ENCODE measurements at regions not wholly inside any gene's neighbourhood (a gene's known extent, or its start where the extent isn't known, plus 50 kb on each side); places are given as distances from the start of the nearest gene placed in this dataset.
"Not testable (repeated sequence)": the region's sequence is repeated elsewhere in the genome, so short reads cannot be mapped to it uniquely, and the experiment has no call there.

DNA sequence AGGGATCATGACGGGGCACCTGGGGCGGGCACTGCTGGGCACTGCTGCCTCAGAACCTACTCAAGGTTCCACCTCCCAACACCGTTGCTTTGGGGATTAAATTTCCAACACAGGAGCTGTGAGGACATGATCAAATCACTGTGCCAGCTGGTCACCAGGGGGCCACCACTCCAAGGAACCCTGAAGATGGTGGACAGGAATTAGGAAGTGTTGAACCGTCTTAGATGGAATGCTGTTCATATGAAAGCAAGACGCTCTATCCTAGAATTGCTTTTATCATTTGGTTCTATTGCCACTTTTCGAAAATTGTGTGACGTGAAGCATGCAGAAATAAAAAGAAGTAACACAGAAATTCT is 140.3 kb downstream of the DLL1 start:
- in situ Hi-C loops (cut with MboI; ENCODE audit: low sequenced_read_pairs), result no loop called here

DNA sequence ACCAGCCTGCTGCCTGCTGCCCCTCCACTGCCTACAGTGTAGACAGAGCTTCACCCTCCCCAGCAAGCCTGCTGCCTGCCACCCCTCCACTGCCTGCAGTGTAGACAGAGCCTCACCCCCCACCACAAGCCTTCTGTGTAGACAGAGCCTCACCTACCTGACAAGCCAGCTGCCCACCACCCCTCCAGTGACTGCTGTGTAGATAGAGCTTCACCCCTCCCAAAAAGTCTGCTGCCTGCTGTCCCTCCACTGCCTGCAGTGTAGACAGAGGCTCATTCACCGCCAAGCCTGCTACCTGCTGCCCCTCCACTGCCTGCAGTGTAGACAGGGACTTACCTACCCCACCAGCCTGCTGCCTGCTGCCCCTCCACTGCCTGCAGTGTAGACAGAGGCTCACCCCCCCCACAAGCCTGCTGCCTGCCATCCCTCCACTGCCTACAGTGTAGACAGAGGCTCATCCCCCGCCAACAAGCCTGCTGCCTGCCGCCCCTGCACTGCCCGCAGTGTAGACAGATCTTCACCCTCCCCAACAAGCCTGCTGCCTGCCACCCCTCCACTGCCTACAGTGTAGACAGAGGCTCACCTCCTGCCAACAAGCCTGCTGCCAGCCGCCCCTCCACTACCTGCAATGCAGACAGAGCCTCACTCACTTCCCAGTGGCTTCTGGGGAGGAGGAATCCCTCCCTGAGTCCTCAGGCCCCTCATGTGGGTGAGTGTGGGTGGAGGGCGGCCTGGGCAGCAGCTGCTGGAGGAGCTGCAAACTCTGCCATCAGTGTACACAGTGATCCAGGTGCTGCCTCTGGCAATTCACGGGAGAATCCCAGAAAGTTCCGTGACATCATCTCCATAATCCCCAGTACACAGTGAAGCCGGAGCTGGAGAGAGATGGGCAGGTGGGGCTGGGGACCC is 140.9 kb downstream of the DLL1 start:
- in situ Hi-C loops (cut with MboI; ENCODE audit: low sequenced_read_pairs), result no loop called here

DNA sequence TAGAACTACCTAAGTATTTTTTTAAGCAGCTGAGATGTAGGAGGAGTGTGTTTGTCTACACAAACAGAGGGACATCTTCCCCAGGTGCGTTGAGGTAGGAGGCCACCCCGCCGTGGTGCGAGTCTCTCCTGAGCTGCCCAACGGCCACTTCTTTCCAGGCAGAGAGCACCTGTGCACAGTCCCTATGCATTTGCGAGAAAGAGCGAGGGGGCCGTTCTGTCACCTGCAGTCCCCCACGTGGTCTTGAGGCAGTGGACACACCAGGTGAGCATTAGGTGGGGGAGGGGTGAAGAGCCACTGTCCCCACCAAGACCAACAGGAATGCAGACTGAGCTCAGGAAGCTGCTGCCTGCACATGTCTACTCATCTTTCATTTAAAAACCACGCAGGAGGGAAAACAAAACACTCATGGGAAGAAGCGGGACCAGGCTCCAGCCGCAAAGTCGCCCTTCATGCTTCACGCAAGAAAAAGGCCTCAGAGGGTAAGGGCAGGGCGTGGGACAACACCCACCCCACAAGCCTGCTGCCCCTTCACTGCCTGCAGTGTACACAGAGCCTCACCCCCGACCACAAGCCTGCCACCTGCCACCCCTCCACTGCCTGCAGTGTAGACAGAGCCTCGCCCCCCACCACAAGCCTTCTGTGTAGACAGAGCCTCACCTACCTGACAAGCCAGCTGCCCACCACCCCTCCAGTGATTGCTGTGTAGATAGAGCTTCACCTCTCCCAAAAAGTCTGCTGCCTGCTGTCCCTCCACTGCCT is 142.0 kb downstream of the DLL1 start:
- in situ Hi-C loops (cut with MboI; ENCODE audit: low sequenced_read_pairs), result no loop called here

DNA sequence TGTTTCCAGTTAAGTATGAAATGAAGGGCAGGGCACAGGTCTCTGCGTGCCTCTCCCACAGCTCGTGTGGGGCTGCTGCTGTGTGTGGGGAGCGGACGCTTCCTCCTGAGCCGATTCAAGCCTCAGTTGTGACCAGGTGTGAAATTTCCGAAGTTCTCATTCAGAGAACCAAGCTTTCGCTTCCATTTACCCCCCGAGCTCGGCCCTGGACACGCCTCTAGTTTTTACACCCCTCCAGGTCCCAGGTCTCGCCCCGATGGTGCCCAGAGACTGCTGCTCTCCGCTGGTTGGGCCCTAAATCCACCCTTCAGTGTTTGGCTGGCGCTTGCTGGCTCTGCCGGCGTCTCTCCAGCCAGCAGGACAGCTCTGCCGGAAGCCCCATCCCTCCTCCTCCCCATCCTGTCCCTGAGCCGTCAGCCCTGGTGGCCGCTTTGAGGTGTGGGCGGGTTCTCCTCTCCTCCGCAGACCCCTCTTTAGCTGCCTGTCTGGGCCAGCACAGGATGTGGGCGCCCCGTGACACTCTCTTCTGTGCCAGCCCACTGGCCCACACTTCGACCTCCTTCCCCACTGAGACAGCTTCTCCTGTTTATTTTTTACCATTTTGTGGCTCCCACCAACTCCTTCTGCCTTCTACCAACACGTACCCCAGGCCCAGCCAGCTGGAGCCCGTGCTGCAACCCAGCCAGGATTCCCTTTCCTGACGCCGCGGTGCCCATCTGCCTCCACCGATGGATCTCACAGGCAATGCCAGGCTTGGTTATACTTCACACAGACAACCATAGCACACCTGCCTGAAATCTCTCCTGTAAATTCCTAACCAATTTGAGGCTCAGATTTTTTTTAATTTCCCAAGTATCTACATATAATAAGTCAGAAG is 142.8 kb downstream of the DLL1 start:
- in situ Hi-C loops (cut with MboI; ENCODE audit: low sequenced_read_pairs), result no loop called here

DNA sequence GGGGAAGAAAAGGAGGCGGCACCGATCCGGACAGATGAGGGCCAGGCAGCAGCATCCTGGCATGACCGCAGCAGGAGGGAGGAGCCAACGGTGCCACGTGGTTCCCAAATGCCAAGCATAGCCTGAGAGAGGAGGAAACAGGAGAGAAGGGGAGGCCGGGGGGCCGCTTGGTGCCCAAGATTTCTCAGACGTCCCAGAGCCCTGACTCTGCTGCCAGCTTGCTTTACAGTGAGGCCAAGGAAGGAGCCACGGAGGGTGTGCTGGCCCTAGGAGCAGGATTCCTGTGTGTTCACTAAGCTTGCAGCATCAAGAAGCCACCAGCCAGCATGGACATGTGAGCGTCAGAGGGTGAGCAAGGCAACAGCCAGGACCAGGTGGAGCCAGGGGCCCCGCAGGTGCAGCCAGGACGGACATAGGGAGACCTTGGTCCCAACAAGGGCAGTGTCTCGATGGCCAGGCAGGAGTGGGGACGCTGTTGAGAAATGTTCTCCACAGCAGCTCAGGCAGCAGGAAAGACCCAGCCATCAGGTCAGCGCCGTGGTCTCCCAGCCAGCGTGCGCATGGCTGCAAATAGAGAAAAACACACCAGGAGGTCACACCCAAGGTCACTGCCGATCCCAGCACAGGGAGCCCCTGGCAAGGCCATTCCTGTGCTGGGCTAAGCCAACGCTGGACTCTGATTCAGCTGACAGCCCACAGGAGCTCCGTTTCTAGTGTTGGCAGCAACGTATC is 143.7 kb downstream of the DLL1 start:
- in situ Hi-C loops (cut with MboI; ENCODE audit: low sequenced_read_pairs), result no loop called here

DNA sequence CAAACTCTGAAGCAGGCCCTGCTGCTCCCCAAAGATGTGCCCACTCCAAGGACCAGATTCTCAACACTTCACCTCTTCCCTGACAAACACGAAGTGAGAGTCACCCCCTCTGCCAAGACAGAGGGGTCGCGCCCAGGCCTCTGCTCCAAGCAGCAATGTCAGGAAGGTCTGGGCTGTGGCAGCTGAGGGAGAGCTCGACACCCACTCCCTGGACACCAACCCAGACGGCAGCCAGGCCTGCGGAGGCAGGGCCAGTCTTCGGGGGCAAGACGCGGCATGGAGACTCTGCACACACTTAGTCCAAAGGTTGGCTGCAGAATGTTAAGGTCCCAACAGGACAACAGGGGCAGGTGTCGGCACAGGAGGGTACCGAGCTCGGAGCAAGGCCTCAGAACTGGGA is 144.2 kb downstream of the DLL1 start:
- in situ Hi-C loops (cut with MboI; ENCODE audit: low sequenced_read_pairs), result no loop called here

DNA sequence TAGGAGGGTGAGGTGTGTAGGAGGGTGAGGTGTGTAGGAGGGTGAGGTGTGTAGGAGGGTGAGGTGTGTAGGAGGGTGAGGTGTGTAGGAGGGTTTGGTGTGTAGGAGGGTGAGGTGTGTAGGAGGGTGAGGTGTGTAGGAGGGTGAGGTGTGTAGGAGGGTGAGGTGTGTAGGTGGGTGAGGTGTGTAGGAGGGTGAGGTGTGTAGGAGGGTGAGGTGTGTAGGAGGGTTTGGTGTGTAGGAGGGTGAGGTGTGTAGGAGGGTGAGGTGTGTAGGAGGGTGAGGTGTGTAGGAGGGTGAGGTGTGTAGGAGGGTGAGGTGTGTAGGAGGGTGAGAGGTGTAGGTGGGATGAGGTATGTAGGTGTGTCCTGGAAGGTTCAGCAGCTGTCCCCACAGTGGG is 144.7 kb downstream of the DLL1 start:
- in situ Hi-C loops (cut with MboI; ENCODE audit: low sequenced_read_pairs), result not testable (repeated sequence)

DNA sequence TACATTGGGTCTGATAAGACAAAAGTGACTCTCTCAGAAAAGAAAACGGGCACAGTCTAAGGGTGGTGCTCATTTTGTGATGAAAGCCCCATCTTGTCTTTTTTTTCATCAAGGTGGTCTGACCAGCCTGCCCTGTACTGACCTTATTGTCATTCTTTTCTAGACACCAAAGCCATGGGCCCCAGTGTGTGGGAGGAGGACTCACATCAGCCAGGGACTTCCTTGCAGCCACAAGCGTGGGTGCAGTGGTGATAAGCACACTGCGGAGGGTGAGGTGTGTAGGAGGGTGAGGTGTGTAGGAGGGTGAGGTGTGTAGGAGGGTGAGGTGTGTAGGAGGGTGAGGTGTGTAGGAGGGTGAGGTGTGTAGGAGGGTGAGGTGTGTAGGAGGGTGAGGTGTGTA is 145.2 kb downstream of the DLL1 start:
- in situ Hi-C loops (cut with MboI; ENCODE audit: low sequenced_read_pairs), result not testable (repeated sequence)

DNA sequence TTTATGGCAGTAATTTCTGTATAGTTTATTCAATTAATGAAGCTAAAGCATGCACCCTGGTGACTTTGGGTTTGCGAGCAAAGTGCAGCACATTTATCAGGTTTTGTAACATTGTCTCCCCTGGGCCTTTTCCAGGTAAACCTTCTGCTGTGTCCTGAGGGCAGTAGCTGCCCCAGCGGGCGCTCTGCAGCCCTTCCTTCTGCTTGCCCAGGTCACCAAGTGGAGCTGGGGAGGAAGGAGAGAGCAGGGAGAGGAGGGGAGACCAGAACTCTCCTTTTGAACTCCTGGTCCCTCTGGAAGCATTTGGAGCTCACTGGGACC is 145.6 kb downstream of the DLL1 start:
- in situ Hi-C loops (cut with MboI; ENCODE audit: low sequenced_read_pairs), result no loop called here

DNA sequence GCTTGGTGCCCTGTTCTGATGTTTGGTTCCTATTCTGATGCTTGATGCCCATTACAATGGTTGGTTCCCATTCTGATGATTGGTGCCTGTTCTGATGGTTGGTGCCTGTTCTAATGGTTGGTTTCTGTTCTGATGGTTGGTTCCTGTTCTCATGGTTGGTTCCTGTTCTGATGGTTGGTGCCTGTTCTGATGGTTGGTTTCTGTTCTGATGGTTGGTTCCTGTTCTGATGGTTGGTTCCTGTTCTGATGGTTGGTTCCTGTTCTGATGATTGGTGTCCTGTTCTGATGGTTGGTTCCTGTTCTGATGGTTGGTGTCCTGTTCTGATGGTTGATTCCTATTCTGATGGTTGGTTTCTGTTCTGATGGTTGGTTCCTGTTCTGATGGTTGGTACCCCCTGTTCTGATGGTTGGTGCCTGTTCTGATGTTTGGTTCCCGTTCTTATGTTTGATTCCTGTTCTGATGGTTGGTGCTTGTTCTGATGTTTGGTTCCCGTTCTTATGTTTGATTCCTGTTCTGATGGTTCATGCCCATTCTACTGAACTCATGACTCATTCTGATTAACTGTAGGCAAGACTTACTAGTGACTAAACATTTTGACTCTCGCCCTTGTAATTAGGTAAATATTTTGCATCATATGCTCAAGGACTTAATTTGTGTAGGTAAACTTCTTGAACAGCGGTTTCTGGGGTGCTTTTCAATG is 146.2 kb downstream of the DLL1 start:
- in situ Hi-C loops (cut with MboI; ENCODE audit: low sequenced_read_pairs), result no loop called here

DNA sequence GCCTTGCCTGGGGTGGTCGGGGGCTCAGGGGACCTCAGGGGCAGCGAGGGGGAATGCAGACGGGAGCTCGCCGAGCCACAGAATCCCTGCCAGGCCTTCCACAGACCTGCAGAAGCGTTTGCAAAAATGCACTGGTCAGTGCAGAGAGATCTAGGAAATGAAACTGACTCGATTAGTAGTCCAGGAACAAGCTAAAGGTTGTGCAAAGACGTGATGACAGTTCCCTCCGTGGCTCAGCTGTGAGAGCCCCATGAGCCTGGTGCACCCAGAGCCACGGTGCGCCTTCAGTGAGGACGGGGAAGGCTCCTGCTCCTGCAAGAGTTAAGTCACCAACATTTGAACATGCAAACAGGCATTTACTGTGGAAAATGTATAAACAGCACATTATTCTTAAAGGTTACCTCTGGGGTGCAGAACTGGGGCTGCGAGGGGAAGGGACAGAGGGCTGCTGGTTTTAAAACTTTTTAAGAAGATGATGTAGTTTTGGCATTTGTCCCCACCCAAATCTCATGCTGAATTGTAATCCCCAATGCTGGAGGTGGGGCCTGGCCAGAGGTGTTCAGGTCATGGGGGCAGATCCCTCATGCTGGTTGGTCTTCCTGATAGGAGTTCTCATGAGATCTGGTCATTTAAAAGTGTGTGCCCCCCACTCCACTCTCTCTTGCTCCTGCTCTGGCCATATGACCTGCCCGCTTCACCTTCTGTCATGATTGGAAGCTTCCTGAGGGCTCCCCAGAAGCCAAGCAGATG is 147.3 kb downstream of the DLL1 start:
- in situ Hi-C loops (cut with MboI; ENCODE audit: low sequenced_read_pairs), result no loop called here

DNA sequence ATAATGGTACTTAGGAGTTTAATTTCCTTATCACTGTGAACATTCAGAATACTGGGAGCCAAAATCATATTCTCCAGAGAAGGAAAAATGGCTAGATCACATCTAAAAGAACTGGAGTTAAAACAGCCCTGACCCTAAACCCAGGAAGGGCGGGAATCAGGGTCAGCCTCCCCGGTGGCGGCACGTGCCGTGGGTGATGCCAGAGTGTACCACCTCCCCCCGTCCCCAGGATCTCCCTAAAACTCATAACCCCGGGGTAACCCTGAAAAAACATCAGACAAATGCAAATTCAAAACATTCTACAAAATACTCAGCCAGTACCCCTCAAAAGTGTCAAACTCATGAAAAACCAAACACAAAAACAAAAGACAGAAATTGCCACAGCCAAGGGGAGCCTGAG is 148.3 kb downstream of the DLL1 start:
- in situ Hi-C loops (cut with MboI; ENCODE audit: low sequenced_read_pairs), result no loop called here

DNA sequence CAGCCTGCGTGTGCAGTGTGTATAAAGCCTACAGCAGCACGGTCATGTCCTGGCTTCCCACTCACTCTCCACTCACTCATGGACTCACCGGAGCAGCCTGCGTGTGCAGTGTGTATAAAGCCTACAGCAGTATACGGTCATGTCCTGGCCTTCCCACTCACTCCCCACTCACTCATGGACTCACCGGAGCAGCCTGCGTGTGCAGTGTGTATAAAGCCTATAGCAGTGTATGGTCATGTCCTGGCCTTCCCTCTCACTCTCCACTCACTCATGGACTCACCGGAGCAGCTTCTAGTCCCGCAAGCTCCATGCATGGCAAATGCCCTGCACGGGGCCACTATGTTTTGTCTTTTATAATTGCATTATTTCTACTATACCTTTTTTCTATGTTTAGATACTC is 149.8 kb downstream of the DLL1 start:
- in situ Hi-C loops (cut with MboI; ENCODE audit: low sequenced_read_pairs), result not testable (repeated sequence)

DNA sequence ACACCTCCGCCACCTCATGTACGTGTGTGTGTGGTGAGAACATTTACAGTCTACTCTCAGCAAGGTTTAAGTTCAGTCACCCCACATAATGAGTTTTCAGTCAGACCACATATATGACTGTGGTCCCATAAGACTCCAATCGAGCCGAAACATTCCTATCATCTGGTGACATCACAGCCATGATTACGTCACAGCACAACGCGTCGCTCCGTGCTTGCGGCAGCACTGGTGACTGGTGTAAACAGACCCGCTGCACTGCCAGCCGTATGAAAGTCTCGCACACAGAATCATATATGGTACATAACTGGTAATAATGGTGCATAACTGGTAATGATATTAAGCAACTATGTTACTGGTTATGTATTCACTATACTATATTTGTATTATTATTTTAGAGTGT is 150.7 kb downstream of the DLL1 start:
- in situ Hi-C loops (cut with MboI; ENCODE audit: low sequenced_read_pairs), result no loop called here

DNA sequence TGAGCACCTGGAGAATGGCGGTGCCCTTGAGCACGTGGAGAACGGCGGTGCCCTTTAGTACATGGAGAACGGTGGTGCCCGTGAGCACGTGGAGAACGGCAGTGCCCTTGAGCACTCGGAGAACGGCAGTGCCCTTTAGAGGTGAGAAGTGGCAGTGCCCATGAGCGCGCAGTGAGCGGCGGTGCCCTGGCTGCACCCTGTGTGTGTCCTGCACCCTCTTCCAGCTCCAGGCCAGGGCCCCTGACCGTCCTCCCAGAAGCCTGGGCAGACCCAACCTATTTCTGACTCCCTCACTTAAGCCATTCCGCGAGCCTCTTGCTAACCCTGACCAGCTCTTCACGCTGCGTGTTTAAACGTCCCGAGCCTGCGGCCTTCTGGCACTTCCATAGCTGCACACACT is 151.3 kb downstream of the DLL1 start:
- in situ Hi-C loops (cut with MboI; ENCODE audit: low sequenced_read_pairs), result no loop called here

DNA sequence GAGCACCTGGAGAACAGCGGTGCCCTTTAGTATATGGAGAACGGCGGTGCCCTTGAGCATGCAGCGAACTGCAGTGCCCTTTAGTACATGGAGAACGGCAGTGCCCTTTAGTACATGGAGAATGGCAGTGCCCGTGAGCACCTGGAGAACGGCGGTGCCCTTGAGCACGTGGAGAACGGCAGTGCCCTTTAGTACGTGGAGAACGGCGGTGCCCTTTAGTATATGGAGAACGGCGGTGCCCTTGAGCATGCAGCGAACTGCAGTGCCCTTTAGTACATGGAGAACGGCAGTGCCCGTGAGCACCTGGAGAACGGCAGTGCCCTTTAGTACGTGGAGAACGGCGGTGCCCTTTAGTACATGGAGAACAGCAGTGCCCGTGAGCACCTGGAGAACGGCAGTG is 151.8 kb downstream of the DLL1 start:
- in situ Hi-C loops (cut with MboI; ENCODE audit: low sequenced_read_pairs), result not testable (repeated sequence)

DNA sequence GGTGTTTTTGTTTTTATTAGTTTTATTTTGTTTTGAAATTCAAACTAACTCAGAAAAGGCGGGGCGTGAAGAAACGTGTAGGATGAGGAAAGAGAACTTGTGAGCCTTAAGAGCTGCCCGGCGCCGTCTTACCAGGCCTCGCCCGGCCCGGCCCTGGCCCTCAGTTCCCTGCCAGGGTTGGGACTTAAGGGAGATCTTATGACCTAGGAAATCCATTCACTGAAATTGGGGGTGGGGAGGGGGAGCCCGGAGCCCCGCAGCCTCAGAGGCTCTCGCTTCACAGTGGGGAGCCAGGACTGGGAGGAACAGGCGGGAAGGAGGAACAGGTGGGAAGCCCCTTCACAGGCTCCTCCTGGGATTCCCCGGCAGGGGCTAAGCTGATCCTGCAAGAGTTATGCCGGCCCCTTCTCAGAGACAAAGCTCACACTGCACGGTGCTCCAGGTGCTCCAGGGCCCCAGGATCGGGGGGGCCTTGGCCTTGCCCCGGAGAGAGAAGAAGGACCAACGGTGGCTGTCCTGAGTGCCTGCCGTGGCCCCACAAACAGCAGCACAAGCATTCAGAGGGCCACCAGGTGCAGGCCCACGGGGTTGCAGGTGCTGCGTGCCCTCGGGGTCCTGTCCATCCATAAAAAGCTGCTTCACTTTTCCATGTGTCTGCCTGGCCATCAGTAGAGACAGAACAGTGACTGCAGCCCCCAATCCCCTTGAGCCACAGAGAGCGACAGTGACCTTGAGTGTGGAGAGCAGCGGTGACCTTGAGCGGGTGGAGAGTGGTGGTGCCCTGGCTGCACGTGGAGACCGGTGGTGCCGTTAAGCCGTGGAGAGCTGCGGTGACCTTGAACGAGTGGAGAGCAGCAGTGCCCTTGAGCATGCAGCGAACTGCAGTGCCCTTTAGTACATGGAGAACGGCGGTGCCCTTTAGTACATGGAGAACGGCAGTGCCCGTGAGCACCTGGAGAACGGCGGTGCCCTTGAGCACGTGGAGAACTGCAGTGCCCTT is 152.7 kb downstream of the DLL1 start:
- in situ Hi-C loops (cut with MboI; ENCODE audit: low sequenced_read_pairs), result no loop called here

DNA sequence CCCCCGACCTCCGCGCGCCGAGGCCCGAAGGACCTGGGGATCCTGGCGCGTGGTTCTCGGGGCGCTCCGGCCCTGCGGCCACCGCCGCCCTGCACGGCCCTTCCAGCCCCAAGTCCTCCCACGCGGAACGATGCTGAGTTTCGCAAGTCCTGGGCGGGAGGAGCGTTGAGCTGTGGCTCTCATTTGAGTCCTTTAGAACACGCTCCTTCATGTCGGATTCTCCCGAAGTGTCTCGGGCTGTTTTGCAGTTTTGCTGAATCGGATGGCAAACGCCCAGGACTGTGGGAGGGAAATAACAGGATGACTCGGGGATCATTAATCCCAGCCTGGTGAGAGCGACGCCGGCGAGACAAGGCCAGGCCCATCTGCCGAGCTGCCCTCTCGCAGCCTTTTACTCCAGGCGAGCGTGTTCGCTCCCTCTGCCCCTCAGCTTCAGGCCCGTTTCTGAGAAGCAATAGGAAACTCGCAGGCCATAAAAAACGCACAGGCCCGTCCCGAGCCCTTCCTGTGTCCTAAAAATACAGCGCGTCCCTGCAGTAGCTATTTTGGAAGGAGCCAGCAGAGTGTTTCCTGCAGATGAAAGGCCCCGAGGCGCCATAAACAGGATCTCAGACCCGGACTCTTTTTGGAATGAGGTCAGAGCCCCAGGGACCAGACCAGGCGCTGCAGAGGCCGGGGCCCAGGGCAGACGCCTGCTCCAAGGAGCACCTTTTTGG is 153.5 kb downstream of the DLL1 start:
- in situ Hi-C loops (cut with MboI; ENCODE audit: low sequenced_read_pairs), result no loop called here

Measured in HL-60/S4 (cell line).